H1 (cell line): ENCODE measurements at regions not wholly inside any gene's neighbourhood (a gene's known extent, or its start where the extent isn't known, plus 50 kb on each side); places are given as distances from the start of the nearest gene placed in this dataset.

Experiments
- CTCF ChIA-PET: fragments of 300-600 bp; sonication (Branson Sonifier 250); formaldehyde crosslinking; loops from one replicate; lab custom pipeline; 2021; ENCODE audit not compliant: partially characterized antibody; lab: Charles Lee
- POLR2A ChIA-PET: fragments of 300-600 bp; sonication (Branson Sonifier 250); formaldehyde crosslinking; loops from one replicate; lab custom pipeline; 2021; ENCODE audit warnings: inconsistent platforms; ENCODE audit not compliant: partially characterized antibody; lab: Charles Lee
- DNase-seq, 2 experiments: peaks; one replicate each; pipeline versions ENCODE4 v3.0.0 to v3.0.0-alpha.2; 2010 to 2022; ENCODE audit warnings: low spot score in 2 of 2, low read depth in 1 of 2, mixed read lengths in 1 of 2
- FAIRE-seq: peaks from 2 replicates; lab custom pipeline; 2011; peaks lifted over from hg19 to GRCh38; lab: Jason Lieb, UNC
- H2AFZ ChIP-seq: 2 replicates; pipeline ENCODE4 v1.8.1; 2012; ENCODE audit warnings: low read length, inconsistent platforms
- H2AK5ac ChIP-seq: 2 replicates; pipeline ENCODE4 v1.6.1; 2013; ENCODE audit warnings: low read depth, low read length
- H2BK120ac ChIP-seq: replicated peaks from 2 replicates; pipeline ENCODE3; 2013; ENCODE audit warnings: low read depth, low read length, inconsistent platforms
- H2BK12ac ChIP-seq: 2 replicates; pipeline ENCODE4 v1.6.1; 2013; ENCODE audit warnings: low read depth, low read length
- H2BK15ac ChIP-seq: 2 replicates; pipeline ENCODE4 v1.6.1; 2013; ENCODE audit warnings: low read length
- H2BK20ac ChIP-seq: 2 replicates; pipeline ENCODE4 v1.6.1; 2013; ENCODE audit warnings: low read length
- H2BK5ac ChIP-seq: 2 replicates; pipeline ENCODE4 v1.6.1; 2013; ENCODE audit warnings: low read depth, low read length
- H3K14ac ChIP-seq: 2 replicates; pipeline ENCODE4 v1.6.1; 2013; ENCODE audit warnings: inconsistent platforms; ENCODE audit not compliant: insufficient read length
- H3K18ac ChIP-seq: 2 replicates; pipeline ENCODE4 v1.6.1; 2013; ENCODE audit warnings: low read length; ENCODE audit errors: extremely low read depth
- H3K23ac ChIP-seq: 2 replicates; pipeline ENCODE4 v1.6.1; 2013; ENCODE audit warnings: inconsistent platforms; ENCODE audit not compliant: insufficient read length
- H3K23me2 ChIP-seq: 2 replicates; pipeline ENCODE4 v1.6.1; 2013; ENCODE audit warnings: low read depth, low read length
- H3K27ac ChIP-seq: 2 replicates; pipeline ENCODE4 v1.6.1; 2011; ENCODE audit warnings: low read depth, low read length, inconsistent platforms
- H3K27me3 ChIP-seq, 4 experiments: replicated peaks in 1 of 4; 1 replicate in 1 of 4; 2 replicates in 3 of 4; pipeline versions ENCODE4 v1.6.1 to v1.8.1; 2011 to 2013; ENCODE audit warnings: low read length in 3 of 4, mild to moderate bottlenecking in 3 of 4, inconsistent platforms in 2 of 4, mixed read lengths in 2 of 4, moderate library complexity in 1 of 4; ENCODE audit not compliant: control insufficient read depth in 3 of 4, insufficient read depth in 3 of 4; ENCODE audit errors: extremely low read depth in 1 of 4
- H3K36me3 ChIP-seq, 4 experiments: 2 replicates each; pipeline versions ENCODE4 v1.6.1 to v1.8.1; 2011 to 2013; ENCODE audit warnings: mild to moderate bottlenecking in 4 of 4, low read length in 3 of 4, moderate library complexity in 2 of 4, control low read depth in 1 of 4, inconsistent platforms in 1 of 4; ENCODE audit not compliant: insufficient read depth in 4 of 4, control insufficient read depth in 2 of 4
- H3K4ac ChIP-seq: replicated peaks from 2 replicates; pipeline ENCODE3; 2013; ENCODE audit warnings: low read length, low read depth, mixed read lengths, inconsistent platforms; ENCODE audit not compliant: insufficient read length
- H3K4me1 ChIP-seq, 4 experiments: replicated peaks in 1 of 4; 1 replicate in 1 of 4; 2 replicates in 3 of 4; pipeline versions ENCODE4 v1.6.1 to v1.8.1; 2011 to 2013; ENCODE audit warnings: low read length in 3 of 4, inconsistent platforms in 2 of 4, mixed read lengths in 1 of 4; ENCODE audit not compliant: insufficient read depth in 4 of 4, control insufficient read depth in 3 of 4
- H3K4me2 ChIP-seq, 2 experiments: 2 replicates each; pipeline versions ENCODE4 v1.6.1 to v1.8.1; 2011 to 2013; ENCODE audit warnings: low read depth in 2 of 2, low read length in 2 of 2, control low read depth in 1 of 2, inconsistent platforms in 1 of 2, mild to moderate bottlenecking in 1 of 2; ENCODE audit not compliant: insufficient read depth in 1 of 2
- H3K4me3 ChIP-seq, 4 experiments: fragments of 200-600, 300-600 bp in 1 of 4; sonication (generic), shearing (Covaris generic), sonication (Bioruptor Twin) in 1 of 4; 2 replicates each; pipeline versions ENCODE4 v1.5.1 to v1.8.1; 2011 to 2016; ENCODE audit warnings: low read length in 4 of 4, low read depth in 3 of 4, control low read depth in 2 of 4, inconsistent platforms in 2 of 4, mild to moderate bottlenecking in 2 of 4, mixed read lengths in 1 of 4, moderate library complexity in 1 of 4; ENCODE audit not compliant: insufficient read depth in 2 of 4; ENCODE audit errors: extremely low read depth in 1 of 4
- H3K56ac ChIP-seq: replicated peaks from 2 replicates; pipeline ENCODE3; 2013; ENCODE audit warnings: low read depth, mild to moderate bottlenecking, mixed read lengths, low read length, inconsistent platforms; ENCODE audit not compliant: insufficient read length
- H3K79me1 ChIP-seq: 2 replicates; pipeline ENCODE4 v1.6.1; 2013; ENCODE audit warnings: low read depth, low read length, control low read depth
- H3K79me2 ChIP-seq, 2 experiments: 2 replicates each; pipeline versions ENCODE4 v1.6.1 to v1.8.1; 2012 to 2013; ENCODE audit warnings: low read length in 2 of 2, mild to moderate bottlenecking in 2 of 2, inconsistent platforms in 1 of 2; ENCODE audit not compliant: insufficient read depth in 2 of 2, control insufficient read depth in 1 of 2
- H3K9ac ChIP-seq, 4 experiments: replicated peaks in 1 of 4; 1 replicate in 1 of 4; 2 replicates in 3 of 4; pipeline versions ENCODE4 v1.6.1 to v1.8.1; 2011 to 2013; ENCODE audit warnings: low read depth in 3 of 4, low read length in 3 of 4, control low read depth in 2 of 4, mild to moderate bottlenecking in 2 of 4, moderate library complexity in 2 of 4, inconsistent platforms in 1 of 4; ENCODE audit errors: extremely low read depth in 1 of 4
- H3K9me3 ChIP-seq, 2 experiments: 2 replicates each; pipeline versions ENCODE4 v1.6.1 to v1.8.1; 2012 to 2013; ENCODE audit warnings: mild to moderate bottlenecking in 2 of 2, moderate library complexity in 2 of 2, control low read depth in 1 of 2, inconsistent platforms in 1 of 2, low read depth in 1 of 2, low read length in 1 of 2, mixed read lengths in 1 of 2; ENCODE audit not compliant: insufficient read depth in 2 of 2
- H4K20me1 ChIP-seq, 2 experiments: replicated peaks in 1 of 2; 2 replicates each; pipeline versions ENCODE3 to v1.8.1; 2011 to 2013; ENCODE audit warnings: inconsistent platforms in 2 of 2, low read length in 2 of 2, mild to moderate bottlenecking in 1 of 2; ENCODE audit not compliant: insufficient read depth in 2 of 2, control insufficient read depth in 1 of 2
- H4K5ac ChIP-seq: 2 replicates; pipeline ENCODE4 v1.6.1; 2013; ENCODE audit warnings: low read length, low read depth, mixed read lengths, inconsistent platforms; ENCODE audit not compliant: insufficient read length
- H4K8ac ChIP-seq: 2 replicates; pipeline ENCODE4 v1.8.0; 2013; ENCODE audit warnings: mild to moderate bottlenecking, moderate library complexity, low read length, inconsistent platforms; ENCODE audit not compliant: insufficient read depth; ENCODE audit errors: extremely low read depth
- H4K91ac ChIP-seq: replicated peaks from 2 replicates; pipeline ENCODE3; 2013; ENCODE audit warnings: low read length, mixed read lengths, inconsistent platforms; ENCODE audit not compliant: insufficient read length
- BRCA1 ChIP-seq: IDR thresholded peaks from 2 replicates; pipeline ENCODE4 v1.6.1; 2012; ENCODE audit warnings: low read depth, low read length, improper control_type of control experiment
- CBX5 ChIP-seq: fragments of 300-800, 300-1000 bp; sonication (generic); IDR thresholded peaks from 2 replicates; pipeline ENCODE4 v1.7.1; 2016; ENCODE audit warnings: antibody characterized with exemption, low read length, low read depth
- EP300 ChIP-seq, 2 experiments: IDR thresholded peaks; 1 replicate in 1 of 2; 2 replicates in 1 of 2; pipeline ENCODE4 v1.6.1; 2011 to 2012; ENCODE audit warnings: low read depth in 2 of 2, low read length in 2 of 2, mild to moderate bottlenecking in 2 of 2, borderline replicate concordance in 1 of 2, inconsistent platforms in 1 of 2, moderate library complexity in 1 of 2
- FOSL1 ChIP-seq: IDR thresholded peaks from 2 replicates; pipeline ENCODE4 v1.6.1; 2011; ENCODE audit warnings: mild to moderate bottlenecking, low read depth, low read length, moderate library complexity; ENCODE audit not compliant: insufficient read depth
- PHF8 ChIP-seq: fragments of 200-600 bp; sonication (generic); conservative IDR thresholded peaks from 2 replicates; pipeline ENCODE4 v1.7.1; 2012; ENCODE audit warnings: low read depth, mild to moderate bottlenecking, inconsistent platforms, low read length, moderate library complexity
- RAD21 ChIP-seq, 2 experiments: IDR thresholded peaks in 1 of 2; conservative IDR thresholded peaks in 1 of 2; 2 replicates each; pipeline ENCODE4 v1.6.1; 2011; ENCODE audit warnings: low read depth in 2 of 2, low read length in 2 of 2, improper control_type of control experiment in 1 of 2, inconsistent platforms in 1 of 2, mild to moderate bottlenecking in 1 of 2, moderate library complexity in 1 of 2
- RFX5 ChIP-seq: IDR thresholded peaks from 2 replicates; pipeline ENCODE4 v1.6.1; 2011; ENCODE audit warnings: low read depth, low read length, improper control_type of control experiment, borderline replicate concordance
- ZNF274 ChIP-seq: IDR thresholded peaks from 2 replicates; pipeline ENCODE4 v1.7.0; 2012; ENCODE audit warnings: low read length, borderline replicate concordance; ENCODE audit errors: extremely low read depth
- WGBS, 2 experiments: shearing (Covaris generic) in 1 of 2; methylation state at CpG; one replicate each; pipeline versions ENCODE4 v1.1.6 to v1.1.7; 2013 to 2015; ENCODE audit warnings: low lambda C conversion rate in 2 of 2, mixed read lengths in 2 of 2, inconsistent platforms in 1 of 2, low coverage in 1 of 2, missing lambda C conversion rate in 1 of 2; ENCODE audit not compliant: insufficient replicate concordance in 2 of 2, insufficient coverage in 1 of 2, insufficient read length in 1 of 2; ENCODE audit errors: extremely low coverage in 1 of 2, missing lambda C conversion rate in 1 of 2; 5-methylcytosine and 5-hydroxymethylcytosine counted together
- TF ChIP-seq, protein P1 (sequence below): IDR thresholded peaks from 2 replicates; pipeline ENCODE4 v1.6.1; 2011; ENCODE audit warnings: low read length, improper control_type of control experiment
- TF ChIP-seq, protein P2 (sequence below): IDR thresholded peaks from 2 replicates; pipeline ENCODE4 v1.6.1; 2011; ENCODE audit warnings: low read depth, mild to moderate bottlenecking, low read length; ENCODE audit not compliant: insufficient read depth

DNA sequence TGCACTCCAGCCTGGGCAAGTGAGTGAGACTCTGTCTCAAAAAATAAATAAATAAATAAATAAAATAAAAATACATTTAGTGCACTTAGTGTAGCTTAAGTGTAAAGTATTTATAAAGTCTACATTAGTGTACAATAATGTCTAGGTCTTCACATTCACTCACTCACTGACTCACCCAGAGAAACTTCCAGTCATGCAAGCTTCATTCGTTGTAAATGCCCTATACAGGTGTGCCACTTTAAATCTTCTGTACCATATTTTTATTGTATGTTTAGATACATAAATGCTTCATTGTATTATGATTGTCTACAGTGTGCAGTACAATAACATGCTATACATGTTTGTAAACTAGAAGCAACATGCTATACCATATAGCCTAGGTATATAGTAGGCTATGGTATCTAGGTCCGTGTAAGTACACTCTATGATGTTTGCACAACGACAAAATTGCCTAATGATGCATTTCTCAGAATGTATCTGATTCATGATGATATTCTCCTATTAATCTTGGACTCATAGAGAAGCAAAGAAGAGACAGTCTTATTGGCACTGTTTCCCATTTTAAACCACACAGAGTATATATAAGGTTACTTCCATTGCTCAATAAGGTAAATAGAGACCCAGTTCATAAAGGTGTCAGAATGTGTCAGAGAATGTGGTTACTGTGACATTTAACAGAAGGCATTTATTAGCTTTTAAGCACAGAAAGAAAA is 1314.9 kb downstream of the CDH11 start:
- no peak for FAIRE-seq
- TF ChIP-seq RFX5: no peak
- TF ChIP-seq RAD21 (IDR thresholded peaks at IDR 0.05 in 1 of 2, conservative IDR thresholded peaks at IDR 0.05 in 1 of 2; ENCODE audit: low read depth in 2 of 2, low read length in 2 of 2): no peak
- no peak for TF ChIP-seq FOSL1
- TF ChIP-seq BRCA1: no peak
- TF ChIP-seq EP300 (IDR thresholded peaks at IDR 0.05; ENCODE audit: borderline replicate concordance in 1 of 2, low read depth in 2 of 2, low read length in 2 of 2): no peak
- TF ChIP-seq CBX5: no peak
- TF ChIP-seq ZNF274: no peak
- no peak for TF ChIP-seq PHF8
- TF ChIP-seq, protein P1, sequence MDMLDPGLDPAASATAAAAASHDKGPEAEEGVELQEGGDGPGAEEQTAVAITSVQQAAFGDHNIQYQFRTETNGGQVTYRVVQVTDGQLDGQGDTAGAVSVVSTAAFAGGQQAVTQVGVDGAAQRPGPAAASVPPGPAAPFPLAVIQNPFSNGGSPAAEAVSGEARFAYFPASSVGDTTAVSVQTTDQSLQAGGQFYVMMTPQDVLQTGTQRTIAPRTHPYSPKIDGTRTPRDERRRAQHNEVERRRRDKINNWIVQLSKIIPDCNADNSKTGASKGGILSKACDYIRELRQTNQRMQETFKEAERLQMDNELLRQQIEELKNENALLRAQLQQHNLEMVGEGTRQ: no peak
- TF ChIP-seq, protein P2, sequence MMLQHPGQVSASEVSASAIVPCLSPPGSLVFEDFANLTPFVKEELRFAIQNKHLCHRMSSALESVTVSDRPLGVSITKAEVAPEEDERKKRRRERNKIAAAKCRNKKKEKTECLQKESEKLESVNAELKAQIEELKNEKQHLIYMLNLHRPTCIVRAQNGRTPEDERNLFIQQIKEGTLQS: no peak

More for the DNA sequence above, 1314.9 kb downstream of the CDH11 start:
- H3K23me2 ChIP-seq: no peaks in the 10 kb centered on the region
- H3K23ac ChIP-seq: no peak overlapping the region
- CTCF ChIA-PET: interaction anchor here (0.6 kb wide), 1 partner anchor 1909 kb away, joined by 3 read pairs; no protein-coding TSS in a partner anchor
- H3K4me2 ChIP-seq: no peak overlapping the region
- no peak overlapping the region for H2BK15ac ChIP-seq
- no peak overlapping the region for H3K18ac ChIP-seq
- H2BK12ac ChIP-seq: no peak overlapping the region
- H3K79me2 ChIP-seq: no peaks in the 10 kb centered on the region
- H3K56ac ChIP-seq: no peak overlapping the region
- no peak overlapping the region for H4K5ac ChIP-seq
- H2BK120ac ChIP-seq: no peak overlapping the region
- no peak overlapping the region for H4K8ac ChIP-seq
- H4K20me1 ChIP-seq: no peaks in the 10 kb centered on the region
- H2AK5ac ChIP-seq: no peak overlapping the region
- H2BK20ac ChIP-seq: no peak overlapping the region
- no peaks in the 10 kb centered on the region for H3K4me1 ChIP-seq
- POLR2A ChIA-PET: no interaction called here
- H3K27ac ChIP-seq: no peak overlapping the region
- no peak overlapping the region for H2AFZ ChIP-seq
- no peak overlapping the region for H3K14ac ChIP-seq
- 91% methylated on average over 3 of the region's 3 CpGs; no CpG with 5 or more reads in 1 of the 2 experiments for WGBS, 2 experiments
- H3K27me3 ChIP-seq: no peaks in the 10 kb centered on the region
- no peaks in the 10 kb centered on the region for H3K9me3 ChIP-seq
- no peak for DNase-seq
- no peak overlapping the region for H3K4ac ChIP-seq
- H3K4me3 ChIP-seq: no peak overlapping the region
- H3K79me1 ChIP-seq: no peaks in the 10 kb centered on the region
- H3K36me3 ChIP-seq: no peaks in the 10 kb centered on the region
- H2BK5ac ChIP-seq: no peak overlapping the region
- H3K9ac ChIP-seq: no peak overlapping the region
- no peak overlapping the region for H4K91ac ChIP-seq
